Gastrocnemius medialis (tissue), 4 donors: ENCODE measurements at regions not wholly inside any gene's neighbourhood (a gene's known extent, or its start where the extent isn't known, plus 50 kb on each side); places are given as distances from the start of the nearest gene placed in this dataset.

Source experiments
- ATAC-seq, 2 donors: fragments of 150-250 bp; one replicate each; pipeline ENCODE4 v1.9.1; 2016
- DNase-seq, 2 donors: peaks; one replicate each; pipeline ENCODE4 v3.0.0-alpha.2; 2019
- H3K27ac ChIP-seq, 4 donors: fragments of 200-600 bp; sonication (generic); 1 replicate in 1 of 4; 2 replicates in 3 of 4; pipeline ENCODE4 v1.5.1; 2016 to 2018; ENCODE audit warnings: mild to moderate bottlenecking in 2 of 4, moderate library complexity in 1 of 4
- H3K27me3 ChIP-seq, 3 donors: fragments of 200-600 bp; sonication (generic) in 2 of 3; 1 replicate in 1 of 3; 2 replicates in 2 of 3; pipeline versions ENCODE4 v1.5.1 to v1.6.0; 2016 to 2019; ENCODE audit warnings: mild to moderate bottlenecking in 1 of 3, moderate library complexity in 1 of 3
- H3K36me3 ChIP-seq, 2 donors: fragments of 200-600 bp; sonication (generic) in 1 of 2; one replicate each; pipeline ENCODE4 v1.5.1; 2017 to 2018
- H3K4me1 ChIP-seq, 2 donors: fragments of 200-600 bp; sonication (generic) in 1 of 2; one replicate each; pipeline ENCODE4 v1.5.1; 2016 to 2017; ENCODE audit warnings: mild to moderate bottlenecking in 2 of 2
- H3K4me3 ChIP-seq, 4 donors: fragments of 200-600 bp; sonication (generic) in 3 of 4; 1 replicate in 1 of 4; 2 replicates in 3 of 4; pipeline ENCODE4 v1.5.1; 2016 to 2019; ENCODE audit warnings: mild to moderate bottlenecking in 2 of 4
- H3K9me3 ChIP-seq, 3 donors: fragments of 200-600 bp; sonication (generic) in 2 of 3; 1 replicate in 1 of 3; 2 replicates in 2 of 3; pipeline ENCODE4 v1.5.1; 2016 to 2019
- CTCF ChIP-seq, 5 experiments: fragments of 450-650 bp in 3 of 5; fragments of 200-600 bp in 2 of 5; sonication (generic) in 2 of 5; IDR thresholded peaks in 4 of 5; conservative IDR thresholded peaks in 1 of 5; 1 replicate in 4 of 5; 2 replicates in 1 of 5; pipeline ENCODE4 v1.5.1; 2016 to 2019; ENCODE audit warnings: antibody characterized with exemption in 5 of 5, mild to moderate bottlenecking in 3 of 5, moderate library complexity in 3 of 5
- POLR2A ChIP-seq, 2 donors: fragments of 450-650 bp; IDR thresholded peaks; one replicate each; pipeline ENCODE4 v1.6.1; 2017; ENCODE audit warnings: antibody characterized with exemption in 2 of 2, mild to moderate bottlenecking in 2 of 2, moderate library complexity in 2 of 2
- in situ Hi-C, 4 donors: fragments of 200-750 bp; cut with MboI; loops; one replicate each; pipeline versions ENCODE4 v1.15.0 to v1.8.0; 2017; ENCODE audit warnings: low sequenced_read_pairs in 4 of 4
- intact Hi-C: fragments of 100-400 bp; cut with DNase I; formaldehyde crosslinking; loops from one replicate; pipeline ENCODE4 v1.15.1; 2023; ENCODE audit warnings: low total_unique reads

GRCh38 chr10:2701802-2702201 is 365.5 kb upstream of the PFKP start:
- Histone ChIP-seq H3K27ac (no peak overlapping the region), H3K4me1 (no peaks in the 10 kb centered on the region), H3K36me3 (no peaks in the 10 kb centered on the region), H3K27me3 (no peaks in the 10 kb centered on the region), H3K9me3 (no peaks in the 10 kb centered on the region), H3K4me3 (no peak overlapping the region)
- intact Hi-C loops, result no loop called here
- no peak for ATAC-seq
- in situ Hi-C loops, result no loop called here
- no peak for TF ChIP-seq POLR2A (IDR thresholded peaks at IDR 0.05)
- TF ChIP-seq CTCF (IDR thresholded peaks at IDR 0.05 in 4 of 5, conservative IDR thresholded peaks at IDR 0.05 in 1 of 5), result no peak
- no peak for DNase-seq

- H3K4me1 ChIP-seq, result no peaks in the 10 kb centered on the region
- no peaks in the 10 kb centered on the region for H3K27me3 ChIP-seq
- in situ Hi-C loops (no loop called here), intact Hi-C loops (no loop called here)
- H3K27ac ChIP-seq, result no peak overlapping the region
- H3K4me3 ChIP-seq, result no peak overlapping the region
- TF ChIP-seq CTCF (IDR thresholded peaks at IDR 0.05 in 4 of 5, conservative IDR thresholded peaks at IDR 0.05 in 1 of 5) (no peak), POLR2A (IDR thresholded peaks at IDR 0.05) (no peak)
- DNase-seq (no peak), ATAC-seq (no peak)
- no peaks in the 10 kb centered on the region for H3K9me3 ChIP-seq
- H3K36me3 ChIP-seq, result no peaks in the 10 kb centered on the region
Observed at GRCh38 chr10:2700626-2701305, 366.6 kb upstream of the PFKP start.

DNA sequence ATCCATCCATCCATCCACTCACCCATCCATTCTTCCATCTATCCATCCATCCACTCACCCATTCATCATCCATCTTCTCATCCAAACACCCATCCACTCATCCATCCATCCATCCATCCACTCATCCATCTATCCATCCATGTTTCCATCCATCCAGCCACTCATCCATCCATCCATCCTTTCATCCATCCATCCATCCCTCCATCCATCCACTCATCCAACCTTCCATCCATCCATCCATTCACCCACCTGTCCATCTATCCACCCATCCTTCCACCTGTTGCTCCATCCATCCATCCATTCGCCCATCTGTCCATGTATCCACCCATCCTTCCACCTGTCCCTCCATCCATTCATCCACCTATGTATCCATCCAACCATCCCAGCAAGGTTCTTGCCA is 378.4 kb upstream of the PFKP start:
- ATAC-seq, result no peak
- H3K27ac ChIP-seq, result no peak overlapping the region
- intact Hi-C loops, result no loop called here
- in situ Hi-C loops, result no loop called here
- no peaks in the 10 kb centered on the region for H3K9me3 ChIP-seq
- H3K36me3 ChIP-seq, result no peaks in the 10 kb centered on the region
- no peak for DNase-seq
- TF ChIP-seq POLR2A (IDR thresholded peaks at IDR 0.05) (no peak), CTCF (IDR thresholded peaks at IDR 0.05 in 4 of 5, conservative IDR thresholded peaks at IDR 0.05 in 1 of 5) (no peak)
- no peaks in the 10 kb centered on the region for H3K4me1 ChIP-seq
- H3K4me3 ChIP-seq, result no peak overlapping the region
- H3K27me3 ChIP-seq, result no peaks in the 10 kb centered on the region

DNA sequence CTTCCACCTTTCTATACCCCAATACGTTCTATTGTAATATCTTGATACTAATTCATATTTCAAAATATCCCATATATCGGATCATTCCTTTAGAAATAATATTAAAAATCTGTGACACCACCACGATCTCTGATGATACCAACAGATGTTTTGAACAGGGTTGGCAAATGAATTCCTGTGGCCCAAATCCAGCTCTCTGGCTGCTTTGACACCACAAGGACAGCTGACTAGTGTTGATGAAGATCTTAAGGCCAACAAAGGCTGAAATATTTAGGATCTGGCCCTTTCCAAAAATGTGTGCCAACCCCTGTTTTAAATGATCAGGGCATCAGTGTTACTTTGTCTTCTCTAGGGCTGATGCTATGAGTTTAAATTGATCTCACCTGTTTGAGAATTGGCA is 380.7 kb upstream of the PFKP start:
- intact Hi-C loops, result no loop called here
- H3K4me1 ChIP-seq, result no peaks in the 10 kb centered on the region
- no peaks in the 10 kb centered on the region for H3K27me3 ChIP-seq
- TF ChIP-seq POLR2A (IDR thresholded peaks at IDR 0.05), result no peak
- no peak for TF ChIP-seq CTCF (IDR thresholded peaks at IDR 0.05 in 4 of 5, conservative IDR thresholded peaks at IDR 0.05 in 1 of 5)
- in situ Hi-C loops, result no loop called here
- H3K9me3 ChIP-seq, result no peaks in the 10 kb centered on the region
- H3K36me3 ChIP-seq, result no peaks in the 10 kb centered on the region
- no peak for DNase-seq
- ATAC-seq, result no peak
- H3K4me3 ChIP-seq, result no peak overlapping the region
- no peak overlapping the region for H3K27ac ChIP-seq

DNA sequence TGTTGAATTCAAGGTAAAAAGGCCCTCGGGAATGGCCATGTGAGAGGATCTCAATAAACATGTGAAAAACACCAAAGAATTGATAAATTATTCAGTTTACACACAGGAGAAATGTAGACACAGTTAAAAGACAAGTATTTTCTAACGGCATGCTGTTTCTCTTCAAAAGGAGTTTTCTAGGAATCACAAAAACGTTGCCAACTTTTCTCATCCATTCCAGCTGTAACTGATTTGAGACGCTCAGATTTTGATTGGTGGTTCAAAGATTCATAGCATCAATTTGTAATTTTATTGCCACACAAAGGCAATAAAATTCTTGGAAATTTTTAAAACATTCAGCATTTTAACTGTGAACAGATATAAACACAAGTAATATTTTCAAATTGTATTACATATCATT is 384.9 kb upstream of the PFKP start:
- H3K4me3 ChIP-seq, result no peak overlapping the region
- H3K36me3 ChIP-seq, result no peaks in the 10 kb centered on the region
- intact Hi-C loops (no loop called here), in situ Hi-C loops (no loop called here)
- no peak overlapping the region for H3K27ac ChIP-seq
- no peaks in the 10 kb centered on the region for H3K4me1 ChIP-seq
- no peaks in the 10 kb centered on the region for H3K27me3 ChIP-seq
- ATAC-seq (no peak), DNase-seq (no peak)
- TF ChIP-seq POLR2A (IDR thresholded peaks at IDR 0.05) (no peak), CTCF (IDR thresholded peaks at IDR 0.05 in 4 of 5, conservative IDR thresholded peaks at IDR 0.05 in 1 of 5) (no peak)
- H3K9me3 ChIP-seq, result no peaks in the 10 kb centered on the region
